ENCODE measurements at regions not wholly inside any gene's neighbourhood (a gene's known extent, or its start where the extent isn't known, plus 50 kb on each side); places are given as distances from the start of the nearest gene placed in this dataset.

DNA sequence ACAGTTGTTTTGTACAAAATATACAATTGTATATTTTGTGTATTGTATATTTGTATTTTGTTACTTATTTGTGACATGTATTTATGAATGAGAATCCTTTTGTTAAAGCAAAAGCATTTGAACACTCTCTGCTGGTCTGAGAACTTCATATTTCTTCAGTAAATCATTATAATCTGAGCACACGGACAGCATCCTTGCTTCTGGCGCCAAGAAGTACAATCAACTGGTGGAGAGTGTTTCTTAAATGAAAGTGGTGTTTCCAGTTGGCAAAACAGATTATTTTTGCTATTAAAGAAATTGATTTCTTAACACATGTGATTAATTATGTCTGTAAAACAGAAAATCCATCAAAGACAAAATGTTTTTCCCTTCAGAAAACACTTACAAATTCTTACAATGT lies 95.1 kb upstream of the COPS8 start:
- intact Hi-C loops (cut with DNase I), result no loop called here
- H3K27me3 ChIP-seq, result no peaks in the 10 kb centered on the region
- H3K4me3 ChIP-seq, result no peak overlapping the region
- WGBS, 2 donors, result 64 to 87% methylated on average over 2 of the region's 2 CpGs
- H3K4me1 ChIP-seq, result peaks cover 0 to 4% (median 0%) of the 10 kb centered on the region in 4 donors
- DNase-seq, result no peak
- no peaks in the 10 kb centered on the region for H3K36me3 ChIP-seq
- TF ChIP-seq POLR2AphosphoS5 (IDR thresholded peaks at IDR 0.05), result no peak
- no peak for TF ChIP-seq POLR2A (IDR thresholded peaks at IDR 0.05)
- no peak for TF ChIP-seq EP300 (IDR thresholded peaks at IDR 0.05)
- TF ChIP-seq, protein P1, sequence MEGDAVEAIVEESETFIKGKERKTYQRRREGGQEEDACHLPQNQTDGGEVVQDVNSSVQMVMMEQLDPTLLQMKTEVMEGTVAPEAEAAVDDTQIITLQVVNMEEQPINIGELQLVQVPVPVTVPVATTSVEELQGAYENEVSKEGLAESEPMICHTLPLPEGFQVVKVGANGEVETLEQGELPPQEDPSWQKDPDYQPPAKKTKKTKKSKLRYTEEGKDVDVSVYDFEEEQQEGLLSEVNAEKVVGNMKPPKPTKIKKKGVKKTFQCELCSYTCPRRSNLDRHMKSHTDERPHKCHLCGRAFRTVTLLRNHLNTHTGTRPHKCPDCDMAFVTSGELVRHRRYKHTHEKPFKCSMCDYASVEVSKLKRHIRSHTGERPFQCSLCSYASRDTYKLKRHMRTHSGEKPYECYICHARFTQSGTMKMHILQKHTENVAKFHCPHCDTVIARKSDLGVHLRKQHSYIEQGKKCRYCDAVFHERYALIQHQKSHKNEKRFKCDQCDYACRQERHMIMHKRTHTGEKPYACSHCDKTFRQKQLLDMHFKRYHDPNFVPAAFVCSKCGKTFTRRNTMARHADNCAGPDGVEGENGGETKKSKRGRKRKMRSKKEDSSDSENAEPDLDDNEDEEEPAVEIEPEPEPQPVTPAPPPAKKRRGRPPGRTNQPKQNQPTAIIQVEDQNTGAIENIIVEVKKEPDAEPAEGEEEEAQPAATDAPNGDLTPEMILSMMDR (IDR thresholded peaks at IDR 0.05), result no peak
- peak overlapping the region in 1 of 4 donors; percentile 62 for H3K27ac ChIP-seq
- peaks cover 0 to under 1% (median 0%) of the 10 kb centered on the region in 4 donors for H3K9me3 ChIP-seq

DNA sequence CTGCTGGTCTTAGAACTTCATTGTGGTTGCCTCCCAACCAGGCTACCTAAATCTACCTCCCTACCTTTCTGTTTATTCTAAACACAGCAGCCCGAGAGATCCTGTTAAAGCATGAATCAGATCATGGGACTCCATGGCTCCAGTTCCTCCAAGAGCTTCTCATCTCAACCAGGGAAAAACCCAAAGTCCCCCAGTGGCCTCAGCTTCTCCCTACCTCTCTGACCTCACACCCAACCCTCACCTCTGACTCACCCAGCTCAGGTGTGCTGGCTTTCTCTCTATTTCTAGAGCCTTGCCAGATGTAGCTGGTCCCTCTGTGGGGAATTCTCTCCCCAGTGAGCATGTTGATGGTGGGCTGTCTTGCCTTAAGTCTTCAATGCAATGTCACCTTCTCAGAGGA lies 93.8 kb upstream of the COPS8 start:
- no peak for TF ChIP-seq POLR2A (IDR thresholded peaks at IDR 0.05)
- no peak for TF ChIP-seq EP300 (IDR thresholded peaks at IDR 0.05)
- TF ChIP-seq, protein P1 (IDR thresholded peaks at IDR 0.05), result no peak
- Histone ChIP-seq H3K9me3 (no peaks in the 10 kb centered on the region), H3K4me1 (peaks cover 0 to 4% (median 0%) of the 10 kb centered on the region in 4 donors), H3K27ac (no peak overlapping the region), H3K27me3 (peaks cover 0 to 9% (median 0%) of the 10 kb centered on the region in 3 donors), H3K36me3 (no peaks in the 10 kb centered on the region), H3K4me3 (no peak overlapping the region)
- intact Hi-C loops (cut with DNase I), result no loop called here
- WGBS, 2 donors, result 90 to 92% methylated on average over 1 of the region's 1 CpG
- no peak for DNase-seq

DNA sequence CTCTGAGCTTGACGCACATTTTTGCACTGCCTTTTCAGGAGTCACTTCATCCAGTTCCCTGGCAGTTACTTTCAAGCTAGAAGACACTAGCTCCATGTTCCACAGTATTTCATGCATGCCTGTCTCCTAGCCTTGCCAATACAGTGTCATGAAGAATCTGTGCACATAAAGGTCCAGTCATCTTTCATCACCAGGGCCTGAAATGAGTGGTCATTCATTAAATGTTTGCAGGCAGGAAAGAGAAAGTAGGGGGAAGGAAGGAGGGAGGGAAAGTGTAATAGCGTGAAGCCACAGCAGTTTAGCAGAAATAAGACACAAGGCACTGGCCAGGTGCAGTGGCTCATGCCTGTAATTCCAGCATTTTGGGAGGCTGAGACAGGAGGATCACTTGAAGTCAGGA lies 92.4 kb upstream of the COPS8 start:
- Histone ChIP-seq H3K36me3 (no peaks in the 10 kb centered on the region), H3K27ac (no peak overlapping the region), H3K4me1 (peaks cover 0 to 2% (median 0%) of the 10 kb centered on the region in 4 donors), H3K4me3 (no peak overlapping the region), H3K27me3 (peaks cover 0 to 14% (median 0%) of the 10 kb centered on the region in 3 donors), H3K9me3 (no peaks in the 10 kb centered on the region)
- 87 to 90% methylated on average over 2 of the region's 2 CpGs for WGBS, 2 donors
- intact Hi-C loops (cut with DNase I), result no loop called here
- TF ChIP-seq, protein P1 (IDR thresholded peaks at IDR 0.05), result no peak
- TF ChIP-seq EP300 (IDR thresholded peaks at IDR 0.05) (no peak), POLR2AphosphoS5 (IDR thresholded peaks at IDR 0.05) (no peak), POLR2A (IDR thresholded peaks at IDR 0.05) (no peak)
- no peak for DNase-seq

DNA sequence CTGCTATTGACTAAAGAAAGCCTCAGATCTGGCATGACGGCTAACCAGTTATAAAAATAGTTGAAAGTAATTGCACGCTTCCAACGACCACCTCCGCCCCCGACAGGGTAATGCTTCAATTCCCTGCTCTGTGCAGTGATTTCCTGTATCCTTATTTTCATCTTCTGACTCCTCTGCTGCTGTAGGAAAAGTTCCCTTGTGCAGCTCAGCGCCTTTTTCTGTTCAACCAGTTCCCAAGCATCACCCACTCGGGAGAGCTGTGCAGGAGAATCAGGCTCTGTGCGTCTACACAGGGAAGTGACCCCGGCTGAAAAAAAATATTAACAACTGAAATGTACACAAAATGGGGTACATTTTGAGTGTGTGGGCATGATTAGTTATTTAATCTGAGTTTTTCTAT lies 91.3 kb upstream of the COPS8 start:
- Histone ChIP-seq H3K36me3 (no peaks in the 10 kb centered on the region), H3K27ac (no peak overlapping the region), H3K27me3 (peaks cover 0 to 14% (median 0%) of the 10 kb centered on the region in 3 donors), H3K9me3 (no peaks in the 10 kb centered on the region), H3K4me1 (no peaks in the 10 kb centered on the region), H3K4me3 (no peak overlapping the region)
- no peak for DNase-seq
- TF ChIP-seq POLR2AphosphoS5 (IDR thresholded peaks at IDR 0.05) (no peak), POLR2A (IDR thresholded peaks at IDR 0.05) (no peak), EP300 (IDR thresholded peaks at IDR 0.05) (no peak)
- TF ChIP-seq, protein P1 (IDR thresholded peaks at IDR 0.05), result no peak
- intact Hi-C loops (cut with DNase I), result no loop called here
- WGBS, 2 donors, result 71 to 80% methylated on average over 9 of the region's 9 CpGs

DNA sequence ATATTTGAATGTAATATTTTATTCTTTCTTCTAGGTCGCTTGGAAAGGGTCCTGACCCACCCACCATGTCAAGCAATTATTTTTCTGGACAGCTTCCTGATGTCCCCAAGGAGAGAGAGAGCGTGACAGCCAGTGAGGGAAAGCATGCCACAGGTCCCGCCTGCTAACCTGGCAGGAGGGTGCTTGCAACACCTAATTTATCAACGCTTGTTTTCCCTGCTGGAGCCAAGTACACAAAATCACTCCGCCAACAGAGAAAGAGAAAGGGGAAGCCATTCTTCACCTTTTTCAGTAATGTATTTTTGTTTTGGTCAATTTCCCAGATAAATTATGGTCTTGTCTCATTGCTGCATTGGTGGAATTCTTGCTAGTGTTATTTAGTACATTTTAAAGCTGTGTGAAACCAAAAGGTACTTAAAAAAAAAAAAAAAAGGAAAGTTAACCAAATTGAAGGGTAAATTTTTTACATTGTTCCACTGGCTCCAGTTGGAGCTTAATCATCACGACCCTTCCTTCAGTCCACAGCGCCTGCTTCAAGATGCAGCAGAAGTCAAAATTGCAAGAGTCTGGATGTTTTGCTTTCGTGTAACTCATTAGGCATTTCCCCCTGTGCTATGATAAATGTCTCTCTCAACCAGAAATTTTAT lies 88.5 kb upstream of the COPS8 start:
- no peak for TF ChIP-seq EP300 (IDR thresholded peaks at IDR 0.05)
- Histone ChIP-seq H3K27ac (no peak overlapping the region), H3K4me3 (no peak overlapping the region), H3K27me3 (peaks cover 0 to 14% (median 0%) of the 10 kb centered on the region in 3 donors), H3K4me1 (no peaks in the 10 kb centered on the region), H3K9me3 (no peaks in the 10 kb centered on the region), H3K36me3 (no peaks in the 10 kb centered on the region)
- intact Hi-C loops (cut with DNase I), result no loop called here
- DNase-seq, result no peak
- 62 to 82% methylated on average over 8 of the region's 8 CpGs for WGBS, 2 donors
